Panc1 (cell line): ENCODE measurements at regions not wholly inside any gene's neighbourhood (a gene's known extent, or its start where the extent isn't known, plus 50 kb on each side); places are given as distances from the start of the nearest gene placed in this dataset.
"Not testable (repeated sequence)": the region's sequence is repeated elsewhere in the genome, so short reads cannot be mapped to it uniquely, and the experiment has no call there.

Source experiments
- ATAC-seq: fragments of 200-7000 bp; cut with Tn5 transposase; 2 replicates; pipeline ENCODE4 v1.9.1; 2020; ENCODE audit warnings: mild to moderate bottlenecking, moderate library complexity
- BruUV-seq: library from RNA; stranded (reverse); fragments of 400-500 nt; replicated peaks from 2 replicates; lab custom pipeline; 2021; lab: Mats Ljungman, UMichigan
- CTCF ChIA-PET: fragments of 300-600 bp; sonication (Branson Sonifier 250); formaldehyde crosslinking; loops from one replicate; lab custom pipeline; 2022; ENCODE audit warnings: antibody characterized with exemption; lab: Charles Lee
- POLR2A ChIA-PET: fragments of 300-600 bp; sonication (Branson Sonifier 250); formaldehyde crosslinking; loops from one replicate; lab custom pipeline; 2022; ENCODE audit warnings: antibody characterized with exemption; lab: Charles Lee
- DNase-seq: peaks from one replicate; pipeline ENCODE4 v3.0.0-alpha.2; 2010; ENCODE audit warnings: low read depth, low spot score
- H3K27ac ChIP-seq: 2 replicates; pipeline ENCODE4 v1.5.1; 2011; ENCODE audit warnings: mild to moderate bottlenecking, low read length, inconsistent platforms
- H3K27me3 ChIP-seq: fragments of 200-500 bp; sonication (Bioruptor generic); 2 replicates; pipeline ENCODE4 v1.6.0; 2014; ENCODE audit warnings: low read length, inconsistent platforms; ENCODE audit not compliant: control insufficient read depth, insufficient read depth
- H3K36me3 ChIP-seq: fragments of 200-500 bp; sonication (Bioruptor generic); 2 replicates; pipeline ENCODE4 v1.5.1; 2014; ENCODE audit warnings: inconsistent platforms, mild to moderate bottlenecking, low read length, moderate library complexity; ENCODE audit not compliant: control insufficient read depth, insufficient read depth
- H3K4me1 ChIP-seq: 2 replicates; pipeline ENCODE4 v1.5.1; 2011; ENCODE audit warnings: inconsistent platforms, mild to moderate bottlenecking, low read length, moderate library complexity; ENCODE audit not compliant: control insufficient read depth, insufficient read depth
- H3K4me3 ChIP-seq, 2 experiments: 2 replicates each; pipeline ENCODE4 v1.5.1; 2011 to 2012; ENCODE audit warnings: low read depth in 2 of 2, low read length in 2 of 2, mild to moderate bottlenecking in 2 of 2, inconsistent platforms in 1 of 2, moderate library complexity in 1 of 2
- H3K9me3 ChIP-seq: fragments of 200-500 bp; sonication (Bioruptor generic); 2 replicates; pipeline ENCODE4 v1.5.1; 2014; ENCODE audit warnings: low read depth, mild to moderate bottlenecking, inconsistent platforms, low read length, moderate library complexity; ENCODE audit not compliant: control insufficient read depth, insufficient read depth
- CTCF ChIP-seq: fragments of 450-650 bp; IDR thresholded peaks from 2 replicates; pipeline ENCODE4 v1.5.1; 2017; ENCODE audit warnings: mild to moderate bottlenecking
- POLR2AphosphoS5 ChIP-seq: IDR thresholded peaks from 2 replicates; pipeline ENCODE4 v1.6.1; 2012; ENCODE audit warnings: mild to moderate bottlenecking, low read depth, low read length, moderate library complexity
- REST ChIP-seq, 2 experiments: IDR thresholded peaks; 2 replicates each; pipeline ENCODE4 v1.6.1; 2011 to 2012; ENCODE audit warnings: low read depth in 2 of 2, control low read depth in 1 of 2, low read length in 1 of 2, mild to moderate bottlenecking in 1 of 2, moderate library complexity in 1 of 2; ENCODE audit not compliant: insufficient read depth in 1 of 2
- SIN3A ChIP-seq: IDR thresholded peaks from 2 replicates; pipeline ENCODE4 v1.6.1; 2012; ENCODE audit warnings: low read depth, mild to moderate bottlenecking, low read length, moderate library complexity, borderline replicate concordance; ENCODE audit not compliant: insufficient read depth
- TCF7L2 ChIP-seq: IDR thresholded peaks from 2 replicates; pipeline ENCODE4 v1.6.1; 2011; ENCODE audit warnings: mild to moderate bottlenecking, low read depth, low read length, inconsistent platforms
- in situ Hi-C: cut with HindIII; loops from 2 replicates; pipeline ENCODE4 v1.10.0; 2016; ENCODE audit warnings: low sequenced_read_pairs, low pct_unique_long_range_greater_than_20kb
- intact Hi-C: fragments of 100-400 bp; cut with micrococcal nuclease; formaldehyde crosslinking; loops from one replicate; pipeline ENCODE4 v1.10.0; 2022; ENCODE audit not compliant: unreplicated experiment

GRCh38 chr20:22523128-22523498, 61.3 kb downstream of the FOXA2 start:
- in situ Hi-C loops, result no loop called here
- H3K36me3 ChIP-seq, result no peaks in the 10 kb centered on the region
- H3K4me1 ChIP-seq, result no peaks in the 10 kb centered on the region
- no peaks in the 10 kb centered on the region for H3K27me3 ChIP-seq
- H3K27ac ChIP-seq, result no peak overlapping the region
- BruUV-seq, result no TSS peak
- ATAC-seq (no peak), DNase-seq (no peak)
- TF ChIP-seq CTCF (no peak), SIN3A (no peak), REST (IDR thresholded peaks at IDR 0.05; ENCODE audit: insufficient read depth in 1 of 2, low read depth in 2 of 2, low read length in 1 of 2) (no peak)
- ChIA-PET CTCF (no interaction called here), POLR2A (no interaction called here)
- H3K9me3 ChIP-seq, result no peaks in the 10 kb centered on the region
- intact Hi-C loops, result no loop called here
- no peak overlapping the region for H3K4me3 ChIP-seq

- no peak for TF ChIP-seq SIN3A
- TF ChIP-seq REST (IDR thresholded peaks at IDR 0.05; ENCODE audit: insufficient read depth in 1 of 2, low read depth in 2 of 2, low read length in 1 of 2), result no peak
- TF ChIP-seq POLR2AphosphoS5, result no peak
- no peak for TF ChIP-seq CTCF
- no peak for TF ChIP-seq TCF7L2
- in situ Hi-C loops (no loop called here), intact Hi-C loops (no loop called here)
- POLR2A ChIA-PET, result no interaction called here
- H3K4me3 ChIP-seq, result no peak overlapping the region
- H3K27ac ChIP-seq, result no peak overlapping the region
- H3K27me3 ChIP-seq, result no peaks in the 10 kb centered on the region
- no peaks in the 10 kb centered on the region for H3K9me3 ChIP-seq
- CTCF ChIA-PET, result no interaction called here
- BruUV-seq, result no TSS peak
- ATAC-seq, result no peak
- no peak for DNase-seq
- no peaks in the 10 kb centered on the region for H3K36me3 ChIP-seq
- H3K4me1 ChIP-seq, result no peaks in the 10 kb centered on the region
These were observed 61.7 kb downstream of the FOXA2 start for GRCh38 chr20:22522701-22523100.

- DNase-seq, H3K4me3 ChIP-seq, CTCF ChIA-PET, POLR2A ChIA-PET, H3K27ac ChIP-seq, H3K9me3 ChIP-seq, in situ Hi-C loops, BruUV-seq, H3K36me3 ChIP-seq, ATAC-seq, H3K4me1 ChIP-seq, H3K27me3 ChIP-seq, intact Hi-C loops: not testable (repeated sequence)
These were observed 62.4 kb downstream of the FOXA2 start for GRCh38 chr20:22521940-22522339.
